Hematopoietic multipotent progenitor cell treated with erythropoietin and hydrocortisone succinate and interleukin-3 and kit ligand, for 6 days (in vitro differentiated cells): ENCODE measurements at regions not wholly inside any gene's neighbourhood (a gene's known extent, or its start where the extent isn't known, plus 50 kb on each side); places are given as distances from the start of the nearest gene placed in this dataset.
"Not testable (repeated sequence)": the region's sequence is repeated elsewhere in the genome, so short reads cannot be mapped to it uniquely, and the experiment has no call there.

Experiments
- DNase-seq: peaks from one replicate; pipeline ENCODE4 v3.0.0-alpha.2; 2015

DNA sequence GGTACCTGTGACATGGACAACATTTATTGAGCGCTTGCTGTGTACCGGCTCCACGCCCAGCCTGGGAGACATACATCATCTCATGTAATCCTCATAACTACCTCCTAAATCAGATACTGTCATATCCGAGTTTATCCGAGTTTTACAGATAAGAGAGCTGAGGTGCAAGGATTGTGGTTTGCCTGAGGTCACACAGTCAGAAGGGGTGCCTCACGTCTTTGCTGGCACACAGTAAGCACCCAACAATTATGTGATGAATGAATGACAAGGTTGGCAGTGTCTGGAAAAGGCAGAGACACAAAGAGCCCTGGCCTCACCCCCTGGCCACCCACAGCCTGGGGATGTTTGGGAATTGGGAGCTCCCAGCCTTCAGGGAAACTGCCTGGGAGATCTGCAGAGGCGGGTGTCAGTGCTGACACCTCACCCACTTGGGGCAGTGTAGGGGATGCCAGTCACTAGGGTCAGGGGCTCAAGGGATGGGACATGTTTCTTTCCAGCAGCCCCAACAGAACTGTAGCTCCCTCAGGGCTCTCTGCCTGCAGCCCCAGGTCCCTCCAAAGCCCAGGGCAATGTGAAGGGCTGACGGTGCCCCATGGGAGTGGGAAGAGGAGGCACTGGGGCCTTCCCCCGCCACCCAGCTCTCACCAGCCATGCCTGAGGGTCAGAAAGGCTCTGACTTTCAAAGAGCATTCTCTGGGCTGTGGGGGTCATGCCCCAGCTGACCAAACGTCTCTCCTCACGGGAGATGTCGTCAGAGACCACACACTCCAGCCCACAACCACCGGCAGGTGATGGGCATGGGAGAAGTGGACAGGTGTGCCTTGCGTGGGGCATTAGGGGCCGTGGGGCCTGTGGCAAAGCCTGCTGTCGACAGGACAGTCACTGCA lies 157.5 kb downstream of the ZFP36L2 start:
- DNase-seq: no peak

DNA sequence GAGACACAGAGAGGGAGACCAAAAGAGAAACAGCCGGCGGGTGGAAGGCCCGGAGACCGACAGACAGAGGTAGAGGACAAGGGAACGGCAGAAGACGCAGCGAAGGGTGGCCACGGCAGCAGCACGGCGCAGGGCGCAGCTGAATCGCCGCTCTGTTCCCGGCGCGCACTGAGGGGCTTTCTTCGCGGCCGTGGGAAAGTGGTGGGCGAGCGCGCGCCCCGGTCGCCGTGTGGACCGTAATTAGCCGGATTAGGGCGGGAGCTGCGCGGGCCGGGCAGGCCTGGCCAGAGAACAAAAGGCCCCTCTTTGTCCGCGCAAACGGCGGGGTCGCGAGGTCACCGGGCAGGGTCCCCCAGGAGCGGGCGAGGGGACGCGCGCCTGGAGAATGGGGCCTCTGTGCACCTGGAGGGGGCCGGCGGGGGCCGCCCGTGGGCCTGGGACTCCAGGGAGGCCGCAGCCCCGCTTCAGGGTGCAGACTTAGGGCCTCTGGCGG lies 158.3 kb downstream of the ZFP36L2 start:
- no peak for DNase-seq

DNA sequence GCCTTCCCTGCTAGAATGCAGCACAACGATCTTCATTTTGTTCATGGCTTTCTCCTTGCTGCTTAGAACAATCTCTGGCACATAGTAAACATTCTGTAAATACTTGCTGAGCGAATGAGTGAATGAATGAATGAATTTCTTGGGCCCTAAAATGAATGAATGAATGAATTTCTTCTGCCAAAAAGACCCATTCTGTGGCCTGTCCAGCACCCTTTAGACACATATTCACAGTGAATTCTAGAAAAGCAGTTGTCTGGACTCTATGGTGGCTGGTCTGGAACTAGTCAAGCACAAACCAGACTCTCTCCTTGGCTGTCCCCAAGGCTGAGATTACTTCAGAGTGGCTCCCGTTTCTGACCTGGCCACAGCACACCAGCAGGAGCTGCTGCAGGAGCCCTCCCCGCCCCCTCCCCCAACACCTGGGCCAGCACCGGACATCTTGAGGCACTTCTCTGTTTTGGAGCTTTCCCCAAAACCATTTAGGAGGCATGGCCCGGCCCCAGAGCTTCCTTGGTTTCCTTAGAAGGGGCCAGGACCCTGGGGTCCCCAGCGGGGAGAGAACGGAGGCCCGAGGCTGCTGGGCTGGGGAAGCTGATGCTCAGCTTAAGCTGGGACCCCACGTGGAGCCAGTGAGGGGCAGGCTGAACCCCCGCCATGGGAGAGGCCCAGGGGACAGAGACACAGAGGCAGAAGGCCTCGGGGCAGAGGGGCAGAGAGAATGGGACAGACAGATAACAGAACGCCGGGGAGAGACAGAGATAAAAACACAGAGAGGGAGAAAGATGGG lies 159.0 kb downstream of the ZFP36L2 start:
- DNase-seq: peak; percentile 55

DNA sequence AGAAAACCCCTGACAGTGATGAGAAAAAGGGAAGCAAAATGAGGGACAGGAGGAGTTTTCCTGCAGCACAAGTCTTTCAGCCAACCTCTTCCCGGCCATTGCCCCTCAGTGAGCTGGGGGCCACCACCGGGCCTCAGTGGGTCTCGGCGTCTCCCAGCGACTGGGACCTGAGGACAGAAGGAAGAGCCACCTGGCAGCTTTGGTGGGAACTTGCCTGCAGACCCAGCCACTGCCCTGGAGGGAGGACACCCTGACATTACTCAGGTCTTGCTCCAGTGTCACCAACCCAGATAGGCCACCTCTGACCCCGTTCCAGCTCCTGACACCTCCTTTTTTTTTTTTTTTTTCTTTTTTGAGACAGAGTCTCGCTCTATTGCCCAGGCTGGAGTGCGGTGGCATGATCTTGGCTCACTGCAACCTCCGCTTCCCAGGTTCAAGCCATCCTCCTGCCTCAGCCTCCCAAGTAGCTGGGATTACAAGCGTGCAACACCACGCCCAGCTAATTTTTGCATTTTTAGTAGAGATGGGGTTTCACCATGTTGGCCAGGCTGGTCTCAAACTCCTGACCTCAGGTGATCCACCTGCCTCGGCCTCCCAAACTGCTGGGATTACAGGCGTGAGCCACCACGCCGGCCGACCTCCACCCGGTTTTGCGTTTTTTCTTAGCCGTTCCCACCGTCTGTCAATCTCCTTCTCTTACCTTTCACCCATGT lies 159.7 kb downstream of the ZFP36L2 start:
- DNase-seq: not testable (repeated sequence)

DNA sequence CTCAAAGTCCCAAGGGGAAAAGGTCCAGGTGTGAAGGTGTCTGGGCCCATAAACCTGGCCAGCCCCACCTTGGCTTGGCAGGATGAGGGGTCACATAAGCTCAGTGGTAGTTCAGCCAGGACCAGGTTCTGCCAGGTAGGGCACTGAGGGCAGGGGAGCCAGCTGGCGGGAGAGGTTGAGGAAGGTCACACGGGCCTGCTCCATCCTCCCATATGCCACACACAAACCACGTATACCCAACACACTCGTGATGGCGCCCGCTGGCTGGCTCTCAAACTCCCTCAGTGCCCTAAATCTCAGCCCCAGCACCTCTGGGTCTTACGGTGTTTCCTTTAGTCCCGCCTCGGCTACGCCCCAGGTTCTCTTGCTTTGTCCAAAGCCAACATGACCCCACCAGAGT lies 160.5 kb downstream of the ZFP36L2 start:
- no peak for DNase-seq

DNA sequence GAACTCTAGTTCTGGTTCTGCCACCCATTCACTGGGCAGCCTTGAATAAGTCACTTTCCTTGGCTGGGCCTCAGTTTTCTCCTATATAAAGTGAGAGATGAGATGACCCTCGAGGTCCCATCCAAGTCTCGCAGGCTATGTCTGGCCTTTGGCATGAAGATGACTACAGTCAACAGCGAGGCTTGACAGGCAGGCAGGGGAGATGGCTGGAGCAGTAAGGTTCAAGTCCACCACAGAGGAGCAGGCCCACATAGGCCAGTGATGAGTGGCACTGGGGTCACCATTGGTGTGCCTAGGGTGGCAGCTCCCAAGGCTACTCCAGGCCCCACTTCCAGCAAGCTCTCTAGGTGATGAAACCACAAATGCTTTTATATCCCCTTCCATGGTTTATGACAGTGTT lies 161.4 kb downstream of the ZFP36L2 start:
- no peak for DNase-seq

DNA sequence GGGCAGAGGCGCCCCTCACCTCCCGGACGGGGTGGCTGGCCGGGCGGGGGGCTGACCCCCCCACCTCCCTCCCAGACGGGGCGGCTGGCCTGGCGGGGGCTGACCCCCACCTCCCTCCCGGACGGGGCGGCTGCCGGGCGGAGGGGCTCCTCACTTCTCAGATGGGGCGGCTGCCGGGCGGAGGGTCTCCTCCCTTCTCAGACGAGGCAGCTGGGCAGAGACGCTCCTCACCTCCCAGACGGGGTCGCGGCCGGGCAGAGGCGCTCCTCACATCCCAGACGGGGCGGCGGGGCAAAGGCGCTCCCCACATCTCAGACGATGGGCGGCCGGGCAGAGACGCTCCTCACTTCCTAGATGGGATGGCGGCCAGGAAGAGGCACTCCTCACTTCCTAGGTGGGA lies 163.3 kb downstream of the ZFP36L2 start:
- not testable (repeated sequence) for DNase-seq

DNA sequence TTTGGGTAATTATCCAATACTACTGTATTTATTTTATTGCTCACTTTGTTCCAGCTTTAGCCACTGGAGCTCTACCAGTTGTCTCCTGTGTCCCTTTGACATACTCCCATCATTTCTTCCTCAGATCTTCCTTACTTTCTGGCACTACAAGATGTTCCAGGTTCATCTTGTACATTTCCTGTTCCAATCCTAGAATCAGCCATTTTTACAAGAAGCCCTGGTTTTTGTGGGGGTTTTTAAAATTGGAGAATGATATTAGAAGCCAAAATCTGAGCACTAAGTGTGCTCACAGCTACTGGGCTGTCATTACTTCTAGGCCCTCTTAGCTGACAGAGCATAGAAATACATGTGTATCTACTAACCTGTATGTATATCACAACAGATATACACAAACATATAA lies 164.3 kb downstream of the ZFP36L2 start:
- no peak for DNase-seq

DNA sequence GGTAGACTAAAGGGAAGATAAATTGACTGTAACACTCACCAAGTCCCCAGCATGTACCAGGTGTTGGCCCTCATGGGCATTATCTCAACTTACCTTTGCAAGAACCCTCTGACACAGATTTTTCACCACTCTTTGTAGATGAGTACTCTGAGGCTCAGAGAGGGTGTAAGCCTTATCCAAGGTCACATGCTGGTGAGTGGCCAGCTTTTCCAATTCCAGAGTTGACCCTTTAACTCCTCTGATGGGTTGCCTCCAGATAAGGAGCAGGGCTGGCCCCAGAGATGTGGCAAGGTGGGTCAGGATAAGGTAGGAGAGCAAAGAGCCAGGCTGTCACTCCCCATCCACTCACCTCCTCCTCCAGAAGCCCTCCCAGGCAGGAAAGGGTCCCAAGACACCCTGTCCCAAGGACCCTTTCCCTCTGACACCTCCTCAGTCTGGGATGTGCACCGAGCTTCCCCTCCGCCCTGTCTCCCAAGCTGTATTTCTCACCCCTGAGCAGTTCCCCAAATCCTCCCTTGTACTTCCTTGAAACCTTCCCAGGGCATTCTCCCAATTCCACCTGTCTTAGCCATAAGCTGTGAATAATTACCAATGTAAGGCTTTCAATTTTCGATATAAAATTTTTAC lies 165.9 kb downstream of the ZFP36L2 start:
- DNase-seq: peak; percentile 19

DNA sequence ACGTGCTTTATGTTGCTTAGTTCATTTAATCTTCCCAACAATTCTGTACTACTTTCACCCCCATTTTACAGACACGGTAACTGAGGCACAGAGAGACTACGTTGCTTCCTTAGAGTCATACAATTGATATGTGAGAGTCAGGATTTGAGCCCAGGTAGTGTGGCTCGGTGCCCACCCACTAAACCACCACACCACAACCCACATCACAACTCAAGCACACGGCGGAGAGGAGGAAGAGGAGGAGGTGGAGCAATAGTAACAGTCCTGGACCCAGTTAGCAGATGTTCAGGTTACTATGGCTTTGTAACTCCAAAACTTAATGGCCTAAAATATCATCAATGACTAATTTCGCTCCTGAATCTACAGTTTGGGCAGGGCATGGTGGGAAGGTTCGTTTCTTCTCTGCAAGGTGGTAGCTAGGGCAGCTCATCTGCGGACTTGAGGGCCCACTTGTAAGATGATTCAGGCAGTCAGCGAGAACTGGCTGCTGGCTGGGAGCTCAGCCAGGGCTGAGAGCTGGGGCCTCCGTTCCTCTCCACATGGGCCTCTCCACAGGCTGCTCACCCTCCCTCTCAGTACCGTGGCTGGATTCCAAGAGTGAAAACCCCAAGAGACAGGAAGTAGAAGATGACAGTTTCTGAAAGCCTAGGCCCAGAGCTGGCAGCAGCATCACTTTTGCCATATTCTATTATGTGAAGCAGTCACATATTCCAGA lies 167.1 kb downstream of the ZFP36L2 start:
- DNase-seq: peak; percentile 85

DNA sequence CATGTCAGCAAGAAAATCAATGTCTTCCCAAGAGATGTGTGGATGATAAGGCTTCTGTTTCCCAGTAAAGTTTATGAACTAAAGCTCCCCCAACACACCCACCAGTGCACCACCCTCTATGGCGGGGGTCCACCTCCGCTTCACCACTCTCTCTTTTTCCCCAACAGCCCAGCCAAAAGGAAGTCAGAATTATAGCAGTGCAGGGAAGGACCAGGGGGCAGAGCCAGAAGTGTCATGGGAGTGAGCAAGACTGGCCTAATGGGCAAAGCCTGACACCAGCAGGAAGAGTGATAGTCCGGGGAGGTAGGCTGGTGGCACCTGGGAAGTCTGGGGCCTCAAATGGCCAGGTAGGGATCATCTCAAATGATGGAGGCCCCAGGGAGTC lies 167.7 kb downstream of the ZFP36L2 start:
- DNase-seq: no peak

DNA sequence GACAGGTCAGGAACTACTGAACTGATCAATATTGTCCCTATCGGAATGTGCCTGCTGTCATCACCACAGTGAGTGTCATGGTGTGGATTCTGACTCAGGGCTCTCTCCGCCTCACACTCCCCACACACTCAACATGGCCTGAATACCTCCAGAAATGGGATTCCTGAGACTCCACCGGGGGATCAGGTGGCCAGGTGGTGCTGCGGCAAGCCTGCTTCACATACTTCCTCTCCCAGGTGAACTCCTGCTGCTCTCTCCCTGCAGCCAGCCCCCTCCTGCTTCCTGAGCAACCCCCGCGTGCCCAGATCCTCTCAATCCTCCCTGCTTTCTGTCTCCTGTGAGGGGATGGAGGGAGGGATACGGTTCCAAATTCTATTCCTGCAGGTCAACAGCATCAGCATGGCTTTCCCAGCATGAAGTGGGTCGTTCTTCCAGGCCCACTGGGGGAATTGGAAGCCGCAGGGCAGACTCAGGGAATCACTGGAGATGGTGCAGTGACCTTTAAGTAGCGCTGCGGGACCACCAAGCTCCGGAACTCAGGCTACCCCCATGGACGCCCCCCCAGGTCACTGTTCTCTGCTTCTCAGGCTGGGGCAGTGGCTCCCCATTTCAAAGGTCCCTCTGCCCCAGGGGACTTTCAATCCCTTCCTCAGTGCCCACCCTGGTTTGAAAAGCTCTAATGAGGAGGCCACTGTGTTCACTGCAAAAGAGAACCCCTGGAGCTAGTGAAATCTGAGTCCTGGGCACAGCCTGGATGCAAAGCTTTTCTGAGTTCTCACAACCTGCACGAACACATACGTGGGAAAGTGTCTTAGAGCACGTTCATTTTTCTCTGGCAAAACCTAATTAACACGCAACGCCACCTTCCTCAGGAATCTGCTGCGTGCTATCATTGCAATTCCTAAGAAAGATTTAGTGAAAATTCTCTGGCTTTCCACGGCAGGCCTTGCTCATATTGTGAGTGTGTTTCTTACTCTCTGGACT lies 168.4 kb downstream of the ZFP36L2 start:
- DNase-seq: no peak

DNA sequence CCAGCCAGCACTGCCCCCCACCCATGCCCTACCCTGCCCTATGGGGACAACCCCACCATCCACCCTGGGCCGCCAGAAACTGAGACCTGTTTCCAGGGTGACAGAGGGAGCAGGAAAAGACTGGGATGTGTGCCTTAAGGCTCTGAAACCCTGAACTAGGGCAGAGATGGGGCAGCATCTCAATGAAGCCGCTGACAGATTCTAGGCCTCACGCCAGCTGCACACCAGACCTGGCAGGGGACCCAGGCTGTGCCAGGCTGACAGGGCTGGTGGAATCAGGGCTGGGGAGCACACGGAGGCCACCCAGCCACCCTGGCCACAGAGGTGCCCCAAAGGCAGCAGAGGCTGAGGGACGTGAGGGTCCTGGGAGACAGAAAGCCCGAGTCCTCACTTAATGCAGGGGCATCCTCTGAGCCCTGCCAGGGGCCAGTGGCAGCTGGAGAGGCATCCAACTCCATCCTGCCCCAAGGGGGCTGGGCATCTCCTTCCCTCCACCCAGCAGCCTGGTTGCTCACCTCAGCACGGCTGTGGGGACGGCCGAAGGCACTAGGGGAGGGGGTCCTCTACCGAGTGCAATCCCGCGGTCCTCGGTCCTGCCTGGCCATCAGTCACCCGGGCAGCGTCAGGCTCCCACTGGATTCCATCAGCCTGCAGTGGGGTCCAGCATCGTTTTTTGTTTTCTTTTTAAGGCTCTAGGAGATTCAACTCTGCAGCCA lies 169.2 kb downstream of the ZFP36L2 start:
- peak; percentile 45 for DNase-seq

DNA sequence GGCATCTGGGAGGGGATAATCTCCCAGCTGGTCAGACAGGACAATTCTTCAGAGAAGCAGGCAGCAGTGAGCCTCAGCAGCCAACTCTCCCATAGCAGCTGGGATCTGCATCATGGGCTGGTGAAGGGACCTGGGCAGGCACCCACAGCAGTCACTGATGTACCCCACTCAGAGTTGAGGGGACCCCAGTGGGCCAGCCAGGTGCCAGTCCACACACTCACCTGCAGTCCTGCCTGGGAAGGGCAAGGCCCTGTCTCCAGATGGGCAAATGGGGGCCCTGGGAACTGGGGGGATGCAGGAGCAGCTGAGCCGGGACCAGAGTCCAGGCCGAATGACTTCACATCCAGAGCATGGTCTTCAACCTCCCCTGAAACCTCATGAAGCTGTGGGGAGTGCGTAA lies 170.4 kb downstream of the ZFP36L2 start:
- no peak for DNase-seq

DNA sequence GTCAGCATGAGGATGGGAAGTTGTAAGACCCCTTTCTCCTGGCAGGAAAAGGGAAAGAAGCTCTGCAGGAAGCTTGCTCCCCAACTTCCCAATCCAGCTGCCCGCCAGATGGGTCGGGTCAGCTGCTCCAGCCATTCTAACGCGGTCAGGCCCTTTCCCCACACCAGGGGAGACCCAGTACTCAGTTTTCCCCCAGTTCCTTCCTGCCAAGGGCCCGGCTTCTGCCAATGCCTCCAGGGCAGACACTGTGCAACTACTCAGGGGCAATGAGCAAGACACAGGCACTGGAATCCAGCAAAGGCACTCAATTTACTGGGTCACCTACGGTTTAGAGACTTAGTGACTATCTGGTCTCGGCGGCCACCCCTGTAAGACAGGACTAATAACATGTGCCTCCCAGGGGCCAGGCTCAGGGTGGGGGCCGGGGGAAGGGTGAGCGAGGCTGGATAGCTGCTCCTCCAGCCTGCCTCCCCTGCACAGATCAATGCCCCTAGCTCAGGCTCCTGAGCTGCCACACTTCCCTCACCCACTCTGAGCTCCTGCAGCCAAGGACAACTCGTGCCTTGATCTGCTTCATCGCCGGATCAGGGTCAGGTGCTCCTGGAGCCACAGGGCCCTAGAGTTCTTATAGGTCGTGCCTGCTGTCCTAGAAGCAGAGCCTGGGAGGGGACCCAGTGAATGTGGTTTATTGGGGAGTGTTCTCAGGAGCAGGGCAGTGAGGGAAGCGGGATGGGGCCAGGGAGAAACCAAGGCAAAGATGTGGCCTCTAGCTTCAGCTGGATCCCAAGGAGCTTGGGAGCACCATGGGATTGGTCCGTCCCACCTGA lies 171.1 kb downstream of the ZFP36L2 start:
- no peak for DNase-seq

DNA sequence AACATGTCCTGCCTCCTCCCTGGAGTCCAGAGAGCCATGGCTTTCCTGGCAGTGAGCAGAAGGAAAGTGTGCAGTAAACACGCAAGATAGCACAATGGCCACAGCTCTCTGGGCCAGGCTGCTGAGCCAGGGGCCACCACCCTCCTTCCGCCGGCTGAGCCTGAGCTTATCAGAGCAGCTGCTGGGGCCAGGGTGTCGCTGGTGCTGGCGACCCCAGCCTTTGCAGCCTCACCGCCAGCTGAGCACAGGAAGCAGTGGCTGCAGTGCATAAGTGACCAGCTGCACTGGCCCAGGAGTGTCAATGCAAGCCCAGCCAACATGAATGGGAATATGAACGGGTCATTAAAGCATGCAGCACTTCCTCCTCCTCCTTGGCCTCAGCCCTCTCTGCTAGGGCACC lies 172.0 kb downstream of the ZFP36L2 start:
- peak; percentile 67 for DNase-seq

DNA sequence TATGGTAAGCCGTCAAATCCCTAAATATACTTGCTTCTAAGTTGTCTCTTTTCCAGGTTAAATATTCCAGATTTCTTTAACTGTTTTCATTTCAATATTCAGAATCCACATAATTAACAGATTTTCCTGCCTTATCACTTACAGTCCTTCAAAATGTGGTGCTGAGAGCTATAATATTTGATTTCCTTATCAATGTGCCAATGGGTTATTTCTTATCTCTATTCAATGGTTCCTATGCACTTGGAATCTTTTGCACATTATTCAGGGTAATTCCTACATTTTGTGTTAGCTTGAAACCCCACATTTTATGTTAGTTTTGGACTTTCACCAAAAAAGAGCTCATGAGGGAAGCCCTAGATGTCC lies 173.5 kb downstream of the ZFP36L2 start:
- no peak for DNase-seq

DNA sequence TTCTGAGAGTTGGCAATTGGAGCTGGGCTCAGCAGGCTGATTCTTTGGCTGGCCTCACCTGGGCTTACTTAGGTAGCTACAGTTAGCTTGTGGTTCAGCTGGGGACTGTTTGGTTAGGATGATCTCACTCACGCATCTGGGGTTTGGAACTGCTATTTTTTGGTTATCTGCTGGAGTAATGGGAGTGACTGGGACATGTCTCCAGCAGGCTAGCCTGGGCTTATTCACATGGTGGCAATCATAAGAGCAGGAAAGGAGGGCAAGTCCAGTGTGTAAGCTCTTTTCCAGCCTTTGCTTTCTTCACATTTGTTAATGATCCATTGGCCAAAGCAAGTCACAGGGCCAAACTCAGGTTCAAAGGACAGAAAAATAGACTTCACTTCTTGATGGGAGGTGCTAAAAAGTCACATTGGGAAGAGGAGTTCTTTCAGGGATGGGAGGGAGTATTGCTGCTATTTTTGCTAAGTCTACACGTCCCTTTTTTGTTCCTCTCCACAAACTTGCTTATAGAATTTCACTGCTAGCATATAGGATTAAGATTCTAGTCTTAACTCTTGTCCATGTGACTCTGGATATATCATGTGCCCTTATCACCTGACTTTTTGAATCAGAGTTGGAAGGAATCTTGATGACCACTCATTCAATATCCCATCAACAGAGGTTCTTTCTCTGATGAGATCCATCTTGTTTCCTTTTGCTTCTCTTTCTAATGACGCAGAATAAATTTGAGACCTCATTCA lies 174.0 kb downstream of the ZFP36L2 start:
- peak; percentile 15 for DNase-seq

DNA sequence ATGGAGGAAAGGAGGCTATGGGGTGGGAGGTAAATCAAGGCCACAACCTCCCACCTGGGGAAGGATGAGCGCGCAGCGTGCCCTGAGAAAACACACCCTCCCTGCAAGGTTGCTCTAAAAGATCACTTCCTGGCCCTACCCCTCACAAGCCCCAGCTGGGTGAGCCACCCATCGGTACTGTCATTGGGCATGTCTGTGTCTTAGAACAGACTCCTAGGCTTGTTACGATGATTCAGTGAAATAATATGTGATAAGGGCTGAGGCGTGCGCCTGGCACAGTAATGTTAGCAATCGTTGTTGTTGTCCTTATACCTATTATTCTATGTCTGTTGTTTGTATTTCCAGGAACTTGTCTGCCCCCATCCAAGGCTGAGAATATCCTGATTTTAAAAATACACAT lies 175.1 kb downstream of the ZFP36L2 start:
- peak; percentile 60 for DNase-seq
